ENCODE measurements at regions not wholly inside any gene's neighbourhood (a gene's known extent, or its start where the extent isn't known, plus 50 kb on each side); places are given as distances from the start of the nearest gene placed in this dataset.

DNA sequence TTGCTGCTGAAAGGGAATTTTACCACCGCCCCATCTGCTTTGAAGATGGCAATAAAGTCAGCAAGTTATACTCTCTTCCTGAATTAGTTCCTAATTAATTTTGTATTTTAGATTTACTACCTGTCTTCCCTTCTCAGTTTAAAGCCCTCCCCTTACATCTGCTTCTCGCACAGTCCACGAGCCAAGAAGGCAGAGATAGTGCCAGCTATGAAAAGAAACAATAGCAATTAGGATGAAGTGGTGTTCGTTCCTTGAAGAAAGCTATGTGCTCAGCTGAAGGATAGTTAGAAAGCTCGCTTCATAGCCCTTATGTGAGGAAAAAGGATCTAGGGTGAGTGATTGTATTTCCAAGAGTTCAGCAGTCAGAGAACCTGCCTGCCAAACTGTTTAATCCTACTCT, 1678.8 kb upstream of the TENM3 start:
- Histone ChIP-seq H3K27ac (no peak overlapping the region), H3K9me3 (no peaks in the 10 kb centered on the region)
- no peak for DNase-seq

GRCh38 chr4:180565856-180566431, 1677.3 kb upstream of the TENM3 start:
- Histone ChIP-seq H3K36me3 (no peaks in the 10 kb centered on the region), H3K27me3 (replicated peaks in 1 of 7) (no peaks in the 10 kb centered on the region), H3K4me1 (no peaks in the 10 kb centered on the region), H3K27ac (no peak overlapping the region), H3K4me3 (no peak overlapping the region), H3K9me3 (no peaks in the 10 kb centered on the region)
- TF ChIP-seq POLR2AphosphoS5 (IDR thresholded peaks at IDR 0.05) = no peak
- no peak for TF ChIP-seq POLR2A (IDR thresholded peaks at IDR 0.05)
- TF ChIP-seq, protein P1, sequence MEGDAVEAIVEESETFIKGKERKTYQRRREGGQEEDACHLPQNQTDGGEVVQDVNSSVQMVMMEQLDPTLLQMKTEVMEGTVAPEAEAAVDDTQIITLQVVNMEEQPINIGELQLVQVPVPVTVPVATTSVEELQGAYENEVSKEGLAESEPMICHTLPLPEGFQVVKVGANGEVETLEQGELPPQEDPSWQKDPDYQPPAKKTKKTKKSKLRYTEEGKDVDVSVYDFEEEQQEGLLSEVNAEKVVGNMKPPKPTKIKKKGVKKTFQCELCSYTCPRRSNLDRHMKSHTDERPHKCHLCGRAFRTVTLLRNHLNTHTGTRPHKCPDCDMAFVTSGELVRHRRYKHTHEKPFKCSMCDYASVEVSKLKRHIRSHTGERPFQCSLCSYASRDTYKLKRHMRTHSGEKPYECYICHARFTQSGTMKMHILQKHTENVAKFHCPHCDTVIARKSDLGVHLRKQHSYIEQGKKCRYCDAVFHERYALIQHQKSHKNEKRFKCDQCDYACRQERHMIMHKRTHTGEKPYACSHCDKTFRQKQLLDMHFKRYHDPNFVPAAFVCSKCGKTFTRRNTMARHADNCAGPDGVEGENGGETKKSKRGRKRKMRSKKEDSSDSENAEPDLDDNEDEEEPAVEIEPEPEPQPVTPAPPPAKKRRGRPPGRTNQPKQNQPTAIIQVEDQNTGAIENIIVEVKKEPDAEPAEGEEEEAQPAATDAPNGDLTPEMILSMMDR (IDR thresholded peaks at IDR 0.05 in 8 of 11, conservative IDR thresholded peaks at IDR 0.05 in 3 of 11) = no peak
- no peak for DNase-seq
- intact Hi-C loops (cut with DNase I; ENCODE audit: low total_unique reads) = no loop called here
- WGBS, 5 donors = 46 to 83% (median 63%) methylated on average over 2 of the region's 2 CpGs

More for the DNA sequence above, 1678.8 kb upstream of the TENM3 start:
- WGBS, 5 donors = 76 to 86% (median 81%) methylated on average over 5 of the region's 5 CpGs
- no peak overlapping the region for H3K4me3 ChIP-seq
- no peaks in the 10 kb centered on the region for H3K27me3 ChIP-seq (replicated peaks in 1 of 7)
- intact Hi-C loops (cut with DNase I; ENCODE audit: low total_unique reads) = no loop called here
- H3K36me3 ChIP-seq = no peaks in the 10 kb centered on the region
- H3K4me1 ChIP-seq = no peaks in the 10 kb centered on the region
- no peak for TF ChIP-seq POLR2AphosphoS5 (IDR thresholded peaks at IDR 0.05)
- TF ChIP-seq, protein P1 (IDR thresholded peaks at IDR 0.05 in 8 of 11, conservative IDR thresholded peaks at IDR 0.05 in 3 of 11) = no peak
- no peak for TF ChIP-seq POLR2A (IDR thresholded peaks at IDR 0.05)

GRCh38 chr4:180566492-180566891, 1676.7 kb upstream of the TENM3 start:
- Histone ChIP-seq H3K27me3 (replicated peaks in 1 of 7) (no peaks in the 10 kb centered on the region), H3K27ac (no peak overlapping the region), H3K4me1 (no peaks in the 10 kb centered on the region), H3K4me3 (no peak overlapping the region), H3K36me3 (no peaks in the 10 kb centered on the region), H3K9me3 (no peaks in the 10 kb centered on the region)
- WGBS, 5 donors = 47 to 98% (median 74%) methylated on average over 2 of the region's 2 CpGs
- intact Hi-C loops (cut with DNase I; ENCODE audit: low total_unique reads) = no loop called here
- DNase-seq = no peak
- TF ChIP-seq POLR2A (IDR thresholded peaks at IDR 0.05) (no peak), POLR2AphosphoS5 (IDR thresholded peaks at IDR 0.05) (no peak)
- TF ChIP-seq, protein P1 (IDR thresholded peaks at IDR 0.05 in 8 of 11, conservative IDR thresholded peaks at IDR 0.05 in 3 of 11) = no peak

GRCh38 chr4:180567080-180567479, 1676.1 kb upstream of the TENM3 start:
- no peaks in the 10 kb centered on the region for H3K4me1 ChIP-seq
- no peak overlapping the region for H3K27ac ChIP-seq
- WGBS, 5 donors = 78 to 95% (median 88%) methylated on average over 7 of the region's 7 CpGs
- no peak overlapping the region for H3K4me3 ChIP-seq
- no peaks in the 10 kb centered on the region for H3K36me3 ChIP-seq
- H3K9me3 ChIP-seq = no peaks in the 10 kb centered on the region
- DNase-seq = no peak
- no peaks in the 10 kb centered on the region for H3K27me3 ChIP-seq (replicated peaks in 1 of 7)
- intact Hi-C loops (cut with DNase I; ENCODE audit: low total_unique reads) = no loop called here
- TF ChIP-seq POLR2A (IDR thresholded peaks at IDR 0.05) (no peak), POLR2AphosphoS5 (IDR thresholded peaks at IDR 0.05) (no peak)
- TF ChIP-seq, protein P1 (IDR thresholded peaks at IDR 0.05 in 8 of 11, conservative IDR thresholded peaks at IDR 0.05 in 3 of 11) = no peak
